BLaER1 (cell line): ENCODE measurements at regions not wholly inside any gene's neighbourhood (a gene's known extent, or its start where the extent isn't known, plus 50 kb on each side); places are given as distances from the start of the nearest gene placed in this dataset.
A peak's percentile ranks its signal among the peaks of the same experiment; 100 is the strongest.

Source experiments
- H3K27ac ChIP-seq: shearing (Covaris generic); formaldehyde crosslinking; 2 replicates; pipeline ENCODE4 v1.8.1; 2022
- H3K27me3 ChIP-seq: shearing (Covaris generic); formaldehyde crosslinking; 2 replicates; pipeline ENCODE4 v1.8.1; 2022
- H3K36me3 ChIP-seq: shearing (Covaris generic); formaldehyde crosslinking; 2 replicates; pipeline ENCODE4 v1.8.1; 2022
- H3K4me1 ChIP-seq: shearing (Covaris generic); formaldehyde crosslinking; 2 replicates; pipeline ENCODE4 v1.8.1; 2022
- H3K4me2 ChIP-seq: shearing (Covaris generic); formaldehyde crosslinking; 2 replicates; pipeline ENCODE4 v1.8.1; 2022
- H3K4me3 ChIP-seq: shearing (Covaris generic); formaldehyde crosslinking; 2 replicates; pipeline ENCODE4 v1.8.1; 2022
- H3K9ac ChIP-seq: shearing (Covaris generic); formaldehyde crosslinking; 2 replicates; pipeline ENCODE4 v1.8.1; 2022
- H3K9me3 ChIP-seq: shearing (Covaris generic); formaldehyde crosslinking; 2 replicates; pipeline ENCODE4 v1.8.1; 2022
- H4K20me1 ChIP-seq: shearing (Covaris generic); formaldehyde crosslinking; 2 replicates; pipeline ENCODE4 v1.8.1; 2022
- Cebpa-rat ChIP-seq: shearing (Covaris generic); IDR thresholded peaks from 2 replicates; pipeline ENCODE4 v1.8.1; 2022

DNA sequence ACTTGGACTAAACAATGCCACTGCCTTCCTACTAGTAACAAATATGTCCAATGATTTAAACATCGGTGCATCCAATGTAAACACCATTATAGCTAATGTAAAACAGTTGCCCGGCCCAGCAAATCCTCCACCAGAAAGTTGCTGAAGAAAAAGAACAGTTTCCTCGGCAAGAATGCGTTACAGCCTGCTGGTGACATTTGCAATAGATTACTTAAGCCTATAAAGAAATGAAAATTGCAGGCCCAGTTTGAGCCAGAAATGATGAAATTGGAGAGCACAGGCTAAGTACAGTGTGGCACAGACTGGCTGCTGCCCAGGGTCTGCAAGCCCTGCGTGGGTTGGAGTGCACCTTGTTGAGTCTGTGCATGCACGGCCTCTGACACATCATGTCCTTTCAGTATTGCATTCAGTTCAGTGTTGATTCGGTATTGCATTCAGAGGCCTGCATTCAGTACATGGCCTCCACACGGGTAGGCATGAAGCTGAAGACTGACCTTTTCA lies 406.0 kb upstream of the KLF4 start:
- Histone ChIP-seq H3K36me3 (no peaks in the 10 kb centered on the region), H3K27me3 (no peaks in the 10 kb centered on the region), H3K4me2 (no peak overlapping the region), H3K27ac (no peak overlapping the region), H3K4me3 (no peak overlapping the region), H3K9ac (no peak overlapping the region), H3K4me1 (no peaks in the 10 kb centered on the region), H3K9me3 (0 out of 2 replicates have a peak, but pooled peaks cover 3% of the 10 kb centered on the region), H4K20me1 (no peaks in the 10 kb centered on the region)
- TF ChIP-seq Cebpa-rat, result no peak

DNA sequence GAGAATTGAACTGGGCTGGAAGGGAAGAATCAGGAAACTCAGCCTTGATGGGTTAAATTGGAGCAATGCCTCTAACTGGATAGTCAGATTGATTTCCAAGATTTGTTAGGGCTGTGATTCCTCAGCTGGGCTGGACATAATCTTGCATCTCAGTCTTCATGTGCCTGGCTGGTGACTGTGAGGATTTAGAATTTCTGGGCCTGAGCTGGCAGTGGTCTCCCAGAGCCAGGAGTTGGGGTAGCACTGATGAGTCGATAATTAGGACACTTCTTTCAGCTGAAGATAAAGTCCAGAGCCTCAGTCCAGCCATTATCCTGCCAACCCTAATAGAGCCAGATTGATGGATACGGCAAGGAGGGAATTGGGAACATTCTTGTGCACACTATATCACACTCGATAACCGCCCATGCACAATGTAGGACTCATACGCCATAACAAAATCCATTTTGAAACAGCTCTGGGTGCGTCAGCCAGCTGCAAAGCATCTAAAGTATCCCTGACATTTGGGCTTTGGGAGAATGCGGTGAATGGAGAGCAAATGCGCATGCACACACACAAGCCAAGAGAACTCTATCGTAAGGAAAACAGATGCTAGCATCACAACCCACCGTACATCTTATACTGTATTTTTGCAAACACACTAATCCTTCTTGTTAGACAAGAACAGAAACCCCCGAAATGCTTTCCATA lies 405.1 kb upstream of the KLF4 start:
- Histone ChIP-seq H3K4me2 (no peak overlapping the region), H3K36me3 (no peaks in the 10 kb centered on the region), H3K27ac (no peak overlapping the region), H3K9me3 (0 out of 2 replicates have a peak, but pooled peaks cover 4% of the 10 kb centered on the region), H3K4me1 (no peaks in the 10 kb centered on the region), H3K27me3 (no peaks in the 10 kb centered on the region), H3K4me3 (no peak overlapping the region), H4K20me1 (no peaks in the 10 kb centered on the region), H3K9ac (no peak overlapping the region)
- no peak for TF ChIP-seq Cebpa-rat

DNA sequence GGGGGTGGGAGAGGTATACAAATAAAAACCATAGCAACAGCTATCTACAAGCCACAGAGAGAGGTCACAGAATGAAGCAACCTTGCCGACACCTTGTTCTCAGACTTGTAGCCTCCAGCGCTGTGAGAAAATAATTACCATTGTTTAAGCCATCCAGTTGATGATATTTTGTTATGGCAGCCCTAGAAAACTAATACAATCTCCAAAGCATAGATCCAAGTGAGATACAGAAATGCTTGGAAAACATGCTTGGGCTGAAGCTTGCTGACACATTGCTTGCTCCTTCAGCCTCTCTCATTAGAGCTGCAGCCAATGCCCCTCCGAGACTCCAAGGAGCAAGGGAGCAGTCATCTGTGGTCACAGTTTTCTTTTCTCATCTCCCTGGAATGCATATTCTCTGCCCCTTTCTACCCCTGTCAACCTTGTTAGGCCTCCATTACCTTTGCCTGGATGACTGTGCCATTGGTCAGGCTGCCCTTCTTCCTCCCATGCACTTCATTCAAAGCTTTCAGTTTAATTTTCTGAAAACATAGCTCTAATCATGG lies 401.4 kb upstream of the KLF4 start:
- Histone ChIP-seq H3K9me3 (0 out of 2 replicates have a peak, but pooled peaks cover 4% of the 10 kb centered on the region), H3K4me1 (no peaks in the 10 kb centered on the region), H3K36me3 (no peaks in the 10 kb centered on the region), H3K27ac (no peak overlapping the region), H3K4me2 (no peak overlapping the region), H3K4me3 (no peak overlapping the region), H4K20me1 (no peaks in the 10 kb centered on the region), H3K27me3 (no peaks in the 10 kb centered on the region), H3K9ac (no peak overlapping the region)
- TF ChIP-seq Cebpa-rat, result no peak

DNA sequence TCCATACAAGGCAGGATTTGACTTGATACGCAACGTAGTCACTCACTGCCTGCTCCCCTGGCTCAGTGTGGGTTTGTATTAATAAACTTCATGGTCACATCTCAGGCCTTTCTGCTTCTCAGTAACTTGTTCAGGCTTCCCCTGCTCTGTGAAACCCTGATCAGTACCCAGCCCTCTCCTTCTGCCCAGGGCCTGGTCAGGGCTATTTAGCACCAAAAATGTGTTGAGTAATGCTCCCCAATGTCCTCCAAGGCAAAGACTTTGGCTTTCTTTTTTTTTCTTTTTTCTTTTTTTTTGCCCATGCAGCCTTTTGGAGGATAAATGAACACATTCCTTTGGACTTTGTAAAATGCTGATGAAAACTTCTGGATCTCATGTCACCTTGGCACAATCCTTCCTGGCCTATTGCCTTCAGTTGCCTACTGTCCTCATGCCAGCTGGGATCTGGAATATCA lies 399.2 kb upstream of the KLF4 start:
- no peak for TF ChIP-seq Cebpa-rat
- H3K4me1 ChIP-seq, result no peaks in the 10 kb centered on the region

DNA sequence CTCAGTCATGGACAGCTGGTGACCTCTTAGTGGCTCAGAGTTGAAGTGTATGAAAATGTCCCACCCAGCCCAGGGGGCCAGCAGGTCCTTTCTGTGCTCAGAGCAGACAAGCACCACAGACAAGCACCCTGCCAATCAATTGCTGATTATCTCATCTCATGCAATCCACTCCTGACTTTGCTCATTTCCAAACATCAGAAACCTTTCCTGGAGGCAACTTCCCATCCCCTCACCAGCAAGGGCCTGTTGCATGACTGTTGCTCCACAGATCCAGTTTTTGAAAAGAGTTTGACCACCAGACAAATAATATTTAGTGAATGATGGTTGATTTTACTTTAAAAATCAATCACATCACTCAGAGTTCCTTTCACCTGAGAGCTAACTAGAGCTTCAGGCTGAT lies 397.3 kb upstream of the KLF4 start:
- no peaks in the 10 kb centered on the region for H3K27me3 ChIP-seq
- H3K4me2 ChIP-seq, result no peak overlapping the region
- H3K36me3 ChIP-seq, result no peaks in the 10 kb centered on the region
- H3K27ac ChIP-seq, result no peak overlapping the region
- TF ChIP-seq Cebpa-rat, result no peak
- peaks cover 4% of the 10 kb centered on the region; the same call in 1 of the 2 replicates for H3K9me3 ChIP-seq
- no peaks in the 10 kb centered on the region for H3K4me1 ChIP-seq
- no peak overlapping the region for H3K9ac ChIP-seq
- H3K4me3 ChIP-seq, result no peak overlapping the region
- H4K20me1 ChIP-seq, result no peaks in the 10 kb centered on the region

More for the DNA sequence above, 399.2 kb upstream of the KLF4 start:
- 0 out of 2 replicates have a peak, but pooled peaks cover 4% of the 10 kb centered on the region for H3K9me3 ChIP-seq
- no peak overlapping the region for H3K4me2 ChIP-seq
- no peaks in the 10 kb centered on the region for H3K36me3 ChIP-seq
- no peak overlapping the region for H3K27ac ChIP-seq
- no peak overlapping the region for H3K9ac ChIP-seq
- no peaks in the 10 kb centered on the region for H3K27me3 ChIP-seq
- H3K4me3 ChIP-seq, result no peak overlapping the region
- no peaks in the 10 kb centered on the region for H4K20me1 ChIP-seq

DNA sequence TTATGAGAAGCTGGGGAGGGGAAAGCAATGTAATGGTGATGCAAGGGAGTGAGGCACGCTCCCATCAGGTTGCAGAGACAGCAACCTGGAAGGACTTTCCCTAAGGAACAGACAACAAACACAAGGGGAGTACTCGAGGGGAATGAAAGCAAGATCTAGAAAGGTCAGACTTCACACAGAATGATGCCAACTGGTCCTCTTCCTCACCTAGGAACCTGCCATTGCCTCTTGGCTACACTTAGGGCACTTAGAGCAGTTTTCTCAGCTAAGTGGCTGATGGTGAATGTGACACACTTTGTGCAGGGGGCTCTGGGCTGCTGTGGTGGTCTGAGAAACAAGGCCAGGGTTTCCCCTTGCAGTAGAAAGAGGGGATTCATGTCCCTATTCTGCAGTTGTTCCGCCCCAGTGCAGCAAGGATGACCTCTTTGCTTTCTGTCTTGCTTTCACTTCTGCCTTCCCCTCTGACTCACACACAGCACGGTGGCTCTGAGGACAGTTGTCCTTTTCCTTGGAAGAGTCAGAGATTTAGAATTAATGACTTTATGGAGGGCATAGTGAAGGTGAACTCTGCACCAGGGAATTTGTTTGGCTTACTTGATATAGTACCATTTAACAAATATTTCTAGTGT lies 394.0 kb upstream of the KLF4 start:
- Histone ChIP-seq H3K4me1 (no peaks in the 10 kb centered on the region), H3K4me2 (no peak overlapping the region), H3K27me3 (no peaks in the 10 kb centered on the region), H3K36me3 (no peaks in the 10 kb centered on the region), H3K27ac (no peak overlapping the region), H3K4me3 (no peak overlapping the region), H4K20me1 (no peaks in the 10 kb centered on the region), H3K9ac (no peak overlapping the region), H3K9me3 (no peaks in the 10 kb centered on the region; the same call in 1 of the 2 replicates)
- no peak for TF ChIP-seq Cebpa-rat

DNA sequence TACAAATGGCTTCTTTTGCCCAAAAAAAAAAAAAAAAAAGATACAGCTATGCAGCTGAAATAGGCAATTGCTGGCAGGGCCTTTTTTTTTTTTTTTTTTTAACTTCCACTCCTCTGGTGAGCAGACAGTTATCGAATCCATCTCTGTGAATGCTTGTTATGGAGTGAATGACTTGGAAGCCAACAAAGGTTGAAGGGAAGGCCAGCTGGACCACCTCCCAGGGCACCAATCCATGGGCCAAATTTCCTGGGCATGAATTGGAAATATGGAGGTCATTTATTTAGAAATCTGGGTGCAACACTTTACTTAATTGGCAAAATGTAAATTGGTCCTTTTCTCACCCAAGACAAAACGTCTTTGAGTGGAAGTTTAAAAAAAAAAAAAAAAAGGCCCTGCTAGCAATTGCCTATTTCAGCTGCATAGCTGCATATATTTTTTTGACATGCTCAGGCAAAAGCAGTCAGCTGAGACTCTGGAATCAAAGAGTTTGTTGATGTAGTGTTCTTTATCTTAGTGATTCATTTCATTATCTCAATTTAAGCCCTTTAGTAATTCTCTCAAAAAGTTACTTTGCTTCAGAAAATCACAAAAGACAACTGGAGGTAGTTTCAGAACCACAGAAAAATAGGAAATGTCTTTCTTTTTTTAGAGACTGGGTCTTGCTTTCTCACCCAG lies 392.2 kb upstream of the KLF4 start:
- no peaks in the 10 kb centered on the region for H3K27me3 ChIP-seq
- H3K27ac ChIP-seq, result no peak overlapping the region
- no peak for TF ChIP-seq Cebpa-rat
- H4K20me1 ChIP-seq, result no peaks in the 10 kb centered on the region
- H3K4me2 ChIP-seq, result no peak overlapping the region
- H3K36me3 ChIP-seq, result no peaks in the 10 kb centered on the region
- no peaks in the 10 kb centered on the region; the same call in 1 of the 2 replicates for H3K9me3 ChIP-seq
- H3K4me1 ChIP-seq, result no peaks in the 10 kb centered on the region
- H3K4me3 ChIP-seq, result no peak overlapping the region
- H3K9ac ChIP-seq, result no peak overlapping the region

DNA sequence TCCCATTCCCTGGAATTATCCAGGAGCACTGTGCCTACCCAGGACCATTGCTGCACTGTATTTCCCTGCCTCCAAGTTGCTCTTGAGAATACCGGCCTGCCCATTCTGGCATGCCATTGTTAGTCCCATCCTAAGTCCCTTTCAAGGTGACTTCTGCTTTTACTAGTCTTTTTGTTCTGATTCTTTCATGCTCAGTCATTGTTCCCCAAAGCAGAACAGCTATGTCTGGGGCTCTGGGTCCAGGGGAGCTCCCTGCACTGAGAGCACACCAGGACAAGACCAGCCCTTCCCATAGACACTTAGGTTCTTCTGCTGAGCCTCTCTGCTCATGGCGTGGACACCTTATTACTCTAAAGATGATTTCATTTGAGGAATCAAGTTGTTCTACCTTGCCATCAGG lies 388.9 kb upstream of the KLF4 start:
- no peaks in the 10 kb centered on the region; the same call in 1 of the 2 replicates for H3K9me3 ChIP-seq
- no peak for TF ChIP-seq Cebpa-rat

DNA sequence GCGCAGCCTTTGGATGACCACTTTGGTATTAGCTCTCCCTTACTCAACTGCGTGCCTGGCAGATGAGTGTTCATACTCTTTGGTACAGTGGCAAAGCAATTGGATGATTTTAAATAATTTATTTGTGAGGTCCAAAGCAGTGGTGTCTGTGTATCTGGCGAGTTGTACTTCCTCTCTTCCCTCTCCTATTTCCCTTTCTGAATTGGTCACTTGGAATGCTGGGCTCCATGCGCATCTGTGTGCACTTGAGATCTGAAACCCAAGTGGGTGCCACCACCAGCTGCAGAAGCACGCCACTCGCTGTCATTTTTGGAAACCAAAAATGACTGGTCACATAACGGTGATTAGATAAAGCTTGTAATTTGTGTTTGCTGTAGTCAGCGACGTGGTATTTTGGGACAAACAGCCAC lies 386.0 kb upstream of the KLF4 start:
- Histone ChIP-seq H3K4me1 (peaks cover 41% of the 10 kb centered on the region), H3K9me3 (no peaks in the 10 kb centered on the region), H3K4me3 (no peak overlapping the region), H3K36me3 (no peaks in the 10 kb centered on the region), H3K27me3 (no peaks in the 10 kb centered on the region), H3K4me2 (peak overlapping the region; percentile 58), H3K27ac (peak overlapping the region; percentile 38; the same call in 1 of the 2 replicates), H4K20me1 (no peaks in the 10 kb centered on the region), H3K9ac (no peak overlapping the region)
- TF ChIP-seq Cebpa-rat, result no peak

More for the DNA sequence above, 388.9 kb upstream of the KLF4 start:
- H3K27me3 ChIP-seq, result no peaks in the 10 kb centered on the region
- H4K20me1 ChIP-seq, result no peaks in the 10 kb centered on the region
- H3K27ac ChIP-seq, result no peak overlapping the region
- peaks cover 24% of the 10 kb centered on the region for H3K4me1 ChIP-seq
- no peaks in the 10 kb centered on the region for H3K36me3 ChIP-seq
- H3K4me2 ChIP-seq, result no peak overlapping the region
- H3K9ac ChIP-seq, result no peak overlapping the region
- no peak overlapping the region for H3K4me3 ChIP-seq
